Renal cortical epithelial cell (primary cell): ENCODE measurements at regions not wholly inside any gene's neighbourhood (a gene's known extent, or its start where the extent isn't known, plus 50 kb on each side); places are given as distances from the start of the nearest gene placed in this dataset.
"Not testable (repeated sequence)": the region's sequence is repeated elsewhere in the genome, so short reads cannot be mapped to it uniquely, and the experiment has no call there.

Source experiments
- DNase-seq: peaks from one replicate; pipeline ENCODE4 v3.0.0-alpha.2; 2011; ENCODE audit warnings: low read depth

GRCh38 chr13:109331011-109331433, 455.4 kb downstream of the IRS2 start:
- DNase-seq, result no peak

- no peak for DNase-seq
Observed at GRCh38 chr13:109330123-109330522, 456.3 kb downstream of the IRS2 start.

GRCh38 chr13:109329175-109329574, 457.2 kb downstream of the IRS2 start:
- DNase-seq, result no peak

- no peak for DNase-seq
Observed at GRCh38 chr13:109326601-109327000, 459.8 kb downstream of the IRS2 start.

- DNase-seq, result no peak
Observed at GRCh38 chr13:109323338-109323737, 463.0 kb downstream of the IRS2 start.

- no peak for DNase-seq
Observed at GRCh38 chr13:109318945-109319590, 467.3 kb downstream of the IRS2 start.

- no peak for DNase-seq
Observed at GRCh38 chr13:109315481-109315880, 470.9 kb downstream of the IRS2 start.

GRCh38 chr13:109314101-109314500, 472.3 kb downstream of the IRS2 start:
- DNase-seq, result peak; percentile 3

- DNase-seq, result no peak
Observed at GRCh38 chr13:109312399-109312798, 474.0 kb downstream of the IRS2 start.

- not testable (repeated sequence) for DNase-seq
Observed at GRCh38 chr13:109311431-109311976, 474.9 kb downstream of the IRS2 start.

- DNase-seq, result peak; percentile 34
Observed at GRCh38 chr13:109309625-109310363, 476.6 kb downstream of the IRS2 start.

GRCh38 chr13:109307027-109307426, 479.4 kb downstream of the IRS2 start:
- DNase-seq, result no peak

- no peak for DNase-seq
Observed at GRCh38 chr13:109301726-109302125, 484.7 kb downstream of the IRS2 start.

GRCh38 chr13:109301276-109301675, 485.1 kb downstream of the IRS2 start:
- DNase-seq, result no peak

GRCh38 chr13:109297628-109298027, 488.8 kb downstream of the IRS2 start:
- peak; percentile 93 for DNase-seq

- no peak for DNase-seq
Observed at GRCh38 chr13:109293166-109293565, 493.2 kb downstream of the IRS2 start.

- DNase-seq, result no peak
Observed at GRCh38 chr13:109288151-109288709, 498.2 kb downstream of the IRS2 start.

GRCh38 chr13:109287553-109287952, 498.8 kb downstream of the IRS2 start:
- DNase-seq, result no peak

GRCh38 chr13:109285586-109285985, 500.8 kb downstream of the IRS2 start:
- DNase-seq, result no peak

GRCh38 chr13:109281903-109282635, 504.3 kb downstream of the IRS2 start:
- DNase-seq, result no peak

- no peak for DNase-seq
Observed at GRCh38 chr13:109281017-109281902, 505.1 kb downstream of the IRS2 start.
